GM12864 (cell line): ENCODE measurements at regions not wholly inside any gene's neighbourhood (a gene's known extent, or its start where the extent isn't known, plus 50 kb on each side); places are given as distances from the start of the nearest gene placed in this dataset.

Experiments
- DNase-seq: peaks from one replicate; pipeline ENCODE4 v3.0.0-alpha.2; 2011; ENCODE audit warnings: low read depth
- H3K4me3 ChIP-seq: 2 replicates; pipeline ENCODE4 v1.5.1; 2011; ENCODE audit warnings: mild to moderate bottlenecking, low read depth, low read length, control low read depth
- TF ChIP-seq, protein P1 (sequence below): IDR thresholded peaks from 2 replicates; pipeline ENCODE4 v1.5.1; 2011; ENCODE audit warnings: low read depth, mild to moderate bottlenecking, moderate library complexity, low read length, control low read depth, inconsistent platforms; ENCODE audit errors: missing control alignments

DNA sequence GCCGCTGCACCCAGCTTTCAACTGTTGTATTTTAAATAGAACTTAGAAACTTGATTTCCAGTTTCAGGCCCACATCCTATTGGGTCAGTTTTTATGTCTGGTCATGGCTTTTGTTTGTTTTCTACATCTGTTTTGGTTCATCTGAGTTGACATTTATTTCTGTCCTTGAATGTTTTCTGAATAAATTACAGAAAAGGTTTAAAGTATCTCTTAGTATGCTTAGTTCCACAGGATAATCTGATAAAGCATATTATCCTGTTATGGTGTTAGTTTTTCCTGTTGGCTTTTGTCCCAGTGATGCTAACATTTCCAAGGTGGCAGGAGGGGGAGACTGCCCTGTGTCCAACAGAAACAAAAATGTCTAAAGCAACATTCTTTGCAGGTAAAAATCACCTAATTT lies 733.2 kb downstream of the INHBA start:
- no peak overlapping the region for H3K4me3 ChIP-seq
- DNase-seq, result no peak
- TF ChIP-seq, protein P1, sequence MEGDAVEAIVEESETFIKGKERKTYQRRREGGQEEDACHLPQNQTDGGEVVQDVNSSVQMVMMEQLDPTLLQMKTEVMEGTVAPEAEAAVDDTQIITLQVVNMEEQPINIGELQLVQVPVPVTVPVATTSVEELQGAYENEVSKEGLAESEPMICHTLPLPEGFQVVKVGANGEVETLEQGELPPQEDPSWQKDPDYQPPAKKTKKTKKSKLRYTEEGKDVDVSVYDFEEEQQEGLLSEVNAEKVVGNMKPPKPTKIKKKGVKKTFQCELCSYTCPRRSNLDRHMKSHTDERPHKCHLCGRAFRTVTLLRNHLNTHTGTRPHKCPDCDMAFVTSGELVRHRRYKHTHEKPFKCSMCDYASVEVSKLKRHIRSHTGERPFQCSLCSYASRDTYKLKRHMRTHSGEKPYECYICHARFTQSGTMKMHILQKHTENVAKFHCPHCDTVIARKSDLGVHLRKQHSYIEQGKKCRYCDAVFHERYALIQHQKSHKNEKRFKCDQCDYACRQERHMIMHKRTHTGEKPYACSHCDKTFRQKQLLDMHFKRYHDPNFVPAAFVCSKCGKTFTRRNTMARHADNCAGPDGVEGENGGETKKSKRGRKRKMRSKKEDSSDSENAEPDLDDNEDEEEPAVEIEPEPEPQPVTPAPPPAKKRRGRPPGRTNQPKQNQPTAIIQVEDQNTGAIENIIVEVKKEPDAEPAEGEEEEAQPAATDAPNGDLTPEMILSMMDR, result no peak

DNA sequence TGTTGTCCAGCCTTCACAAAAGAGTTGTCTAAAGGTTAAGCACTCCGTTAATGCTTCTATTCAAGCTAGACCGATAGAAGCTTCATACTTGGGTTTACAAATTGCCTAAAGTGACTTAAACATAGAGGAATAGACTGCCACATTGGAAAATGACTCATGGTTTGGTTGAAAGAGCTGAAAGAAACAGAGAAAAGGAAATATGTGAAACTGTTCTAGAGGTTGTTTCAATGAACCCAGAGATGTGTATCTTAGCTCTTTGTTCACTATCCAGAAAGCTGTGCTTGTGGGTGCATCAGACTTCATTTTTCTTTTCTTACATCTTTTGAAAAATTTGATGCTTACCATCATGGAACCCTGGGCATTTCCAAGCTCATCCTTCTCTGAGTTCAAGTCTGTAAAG lies 736.2 kb downstream of the INHBA start:
- no peak for DNase-seq
- TF ChIP-seq, protein P1, result no peak
- H3K4me3 ChIP-seq, result no peak overlapping the region

DNA sequence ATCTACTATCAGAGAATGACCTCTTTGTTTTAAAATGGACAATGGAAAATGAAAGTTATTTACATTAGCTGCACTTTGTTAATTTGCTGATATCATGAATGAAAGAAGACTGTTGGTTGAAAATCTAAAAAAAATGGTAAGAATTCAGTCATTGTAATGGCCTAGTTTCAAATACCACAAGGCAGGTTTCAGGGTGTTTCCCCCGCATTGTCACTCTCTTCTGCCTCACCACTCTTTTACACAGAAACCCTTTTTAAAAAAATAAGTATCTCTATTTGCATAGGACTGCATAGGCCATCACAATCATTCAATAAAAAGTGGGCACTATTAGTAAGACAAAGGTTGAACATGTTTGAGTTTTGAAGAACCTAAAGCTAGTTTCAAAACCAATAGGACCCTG lies 737.1 kb downstream of the INHBA start:
- TF ChIP-seq, protein P1, result no peak
- no peak overlapping the region for H3K4me3 ChIP-seq
- no peak for DNase-seq

DNA sequence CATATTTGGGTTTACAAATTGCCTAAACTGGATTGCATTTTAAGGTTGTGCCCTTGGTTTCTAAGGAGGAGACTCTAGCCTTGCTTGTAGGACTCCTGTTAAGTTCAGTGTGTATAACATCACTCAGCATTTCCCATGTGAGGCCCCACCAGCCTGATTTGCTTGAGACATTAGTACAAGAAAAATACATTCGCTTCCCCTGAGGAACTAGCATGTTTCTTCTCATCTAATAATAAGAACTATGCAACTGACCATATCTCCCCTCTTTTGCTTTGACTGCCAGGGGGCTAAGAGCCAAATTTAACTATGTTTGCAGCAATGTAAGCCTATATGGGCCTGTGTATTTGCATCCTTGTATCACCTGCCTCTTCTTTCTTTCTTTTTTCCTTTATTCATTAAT lies 737.9 kb downstream of the INHBA start:
- TF ChIP-seq, protein P1, result no peak
- DNase-seq, result no peak
- H3K4me3 ChIP-seq, result no peak overlapping the region

DNA sequence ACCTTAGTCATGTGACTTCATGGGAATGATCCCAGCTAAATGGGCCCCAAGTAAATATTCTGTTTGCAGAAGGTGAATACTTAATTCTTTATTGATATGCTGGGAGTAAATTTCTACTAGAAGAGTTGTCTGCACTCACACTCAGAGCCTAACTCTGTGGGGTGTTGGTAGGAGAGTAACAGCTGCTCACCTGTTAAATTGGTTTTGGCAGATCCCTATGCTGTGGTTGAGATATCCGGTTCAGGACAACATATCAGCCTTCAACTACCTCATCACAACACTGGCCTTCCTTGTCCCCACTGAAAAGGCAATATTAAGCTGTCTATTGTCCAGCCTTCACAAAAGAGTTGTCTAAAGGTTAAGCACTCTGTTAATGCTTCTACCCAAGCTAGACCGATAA lies 738.3 kb downstream of the INHBA start:
- no peak overlapping the region for H3K4me3 ChIP-seq
- TF ChIP-seq, protein P1, result no peak
- DNase-seq, result no peak

DNA sequence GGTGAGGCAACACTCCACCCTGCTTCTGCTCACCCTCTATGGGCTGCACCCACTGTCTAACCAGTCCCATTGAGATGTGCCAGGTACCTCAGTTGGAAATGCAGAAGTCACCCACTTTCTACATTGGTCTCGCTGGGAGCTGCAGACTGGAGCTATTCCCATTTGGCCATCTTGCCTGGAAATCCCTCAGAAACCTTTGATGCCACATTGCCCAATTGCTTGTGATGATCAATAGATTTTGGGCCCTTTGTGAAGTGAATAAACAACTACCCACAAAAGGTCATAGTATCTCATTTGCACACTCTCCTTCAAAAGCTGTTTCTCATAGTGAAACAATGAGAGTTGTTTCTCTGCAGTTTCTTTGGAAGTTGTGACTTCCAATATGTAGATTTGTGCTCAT lies 742.9 kb downstream of the INHBA start:
- DNase-seq, result no peak
- H3K4me3 ChIP-seq, result no peak overlapping the region
- TF ChIP-seq, protein P1, result no peak

DNA sequence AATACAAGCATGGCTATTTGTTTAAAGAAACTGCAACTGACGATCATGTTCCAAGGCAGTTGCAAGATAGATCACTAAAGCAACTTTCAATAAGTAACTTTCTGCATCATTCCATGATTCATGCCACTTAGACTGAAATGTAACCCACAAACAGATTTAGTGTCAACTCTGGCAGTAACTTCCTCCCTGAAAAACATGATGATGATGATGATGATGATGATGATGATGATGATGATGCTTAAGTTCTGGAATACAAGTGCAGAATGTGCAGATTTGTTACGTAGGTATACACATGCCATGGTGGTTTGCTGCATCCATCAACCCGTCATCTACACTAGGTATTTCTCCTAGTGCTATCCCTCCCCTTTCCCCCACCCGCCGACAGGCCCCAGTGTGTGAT lies 754.7 kb downstream of the INHBA start:
- TF ChIP-seq, protein P1, result no peak
- no peak for DNase-seq
- no peak overlapping the region for H3K4me3 ChIP-seq
